HepG2 (cell line): ENCODE measurements at regions not wholly inside any gene's neighbourhood (a gene's known extent, or its start where the extent isn't known, plus 50 kb on each side); places are given as distances from the start of the nearest gene placed in this dataset.

ENCODE experiments used
- ATAC-seq: fragments of 200-7000 bp; cut with Tn5 transposase; 3 replicates; pipeline ENCODE4 v1.9.1; 2020; ENCODE audit warnings: mild to moderate bottlenecking, moderate library complexity
- BruUV-seq: library from RNA; stranded (reverse); fragments of 400-500 nt; replicated peaks from 2 replicates; lab custom pipeline; 2021; lab: Mats Ljungman, UMichigan
- CTCF ChIA-PET: fragments of 300-600 bp; formaldehyde crosslinking; extraction: SDS; loops from one replicate; lab custom pipeline; 2021; ENCODE audit warnings: low total read pairs, inconsistent platforms, low intra/inter-chr PET ratio; lab: Yijun Ruan, JAX
- POLR2A ChIA-PET: fragments of 350-600 bp; sonication (Branson Sonifier 250); formaldehyde crosslinking; loops from one replicate; lab custom pipeline; 2020; ENCODE audit warnings: antibody characterized with exemption, inconsistent platforms; lab: Yijun Ruan, JAX
- DNase-seq: peaks from one replicate; pipeline ENCODE4 v3.0.0-alpha.2; 2015; ENCODE audit warnings: low spot score
- FAIRE-seq: peaks from 3 replicates; lab custom pipeline; 2011; peaks lifted over from hg19 to GRCh38; lab: Jason Lieb, UNC
- H2AFZ ChIP-seq: one replicate; pipeline ENCODE4 v1.6.1; 2011; ENCODE audit warnings: low read length, inconsistent platforms
- H3K27ac ChIP-seq: fragments of 300-600 bp; 3 replicates; pipeline ENCODE4 v1.8.0; 2011; ENCODE audit warnings: mixed run types, mild to moderate bottlenecking, mixed read lengths, low read length, inconsistent platforms; ENCODE audit not compliant: insufficient read depth; ENCODE audit errors: extremely low read length
- H3K27me3 ChIP-seq, 2 experiments: fragments of 200-600 bp in 1 of 2; 2 replicates in 1 of 2; 3 replicates in 1 of 2; pipeline versions ENCODE4 v1.6.0 to v1.8.0; 2011; ENCODE audit warnings: low read length in 2 of 2, mild to moderate bottlenecking in 2 of 2, moderate library complexity in 2 of 2, inconsistent platforms in 1 of 2; ENCODE audit not compliant: insufficient read depth in 2 of 2, control insufficient read depth in 1 of 2
- H3K36me3 ChIP-seq, 2 experiments: fragments of 200-600 bp in 1 of 2; replicated peaks in 1 of 2; 2 replicates in 1 of 2; 3 replicates in 1 of 2; pipeline versions ENCODE4 v1.5.1 to v1.8.0; 2011; ENCODE audit warnings: low read length in 2 of 2, inconsistent platforms in 1 of 2; ENCODE audit not compliant: insufficient read depth in 2 of 2, control insufficient read depth in 1 of 2
- H3K4me1 ChIP-seq: 2 replicates; pipeline ENCODE4 v1.5.1; 2012; ENCODE audit warnings: low read length, inconsistent platforms; ENCODE audit not compliant: insufficient read depth
- H3K4me2 ChIP-seq: 2 replicates; pipeline ENCODE4 v1.6.0; 2011; ENCODE audit warnings: low read depth, low read length, inconsistent platforms
- H3K4me3 ChIP-seq, 3 experiments: fragments of 200-600 bp in 1 of 3; sonication (generic), shearing (Covaris generic) in 1 of 3; replicated peaks in 1 of 3; 2 replicates each; pipeline ENCODE4 v1.5.1; 2011 to 2016; ENCODE audit warnings: low read length in 3 of 3, inconsistent platforms in 2 of 3, low read depth in 2 of 3, mild to moderate bottlenecking in 2 of 3, control low read depth in 1 of 3, mixed read lengths in 1 of 3; ENCODE audit not compliant: insufficient read depth in 1 of 3
- H3K79me2 ChIP-seq: one replicate; pipeline ENCODE4 v1.6.1; 2011; ENCODE audit warnings: low read length, inconsistent platforms; ENCODE audit not compliant: insufficient read depth
- H3K9ac ChIP-seq: 2 replicates; pipeline ENCODE4 v1.6.0; 2011; ENCODE audit warnings: mild to moderate bottlenecking, low read depth, low read length, inconsistent platforms; ENCODE audit not compliant: insufficient read depth
- H3K9me3 ChIP-seq: 2 replicates; pipeline ENCODE4 v1.5.1; 2012; ENCODE audit warnings: mild to moderate bottlenecking, low read length
- H4K20me1 ChIP-seq: 2 replicates; pipeline ENCODE4 v1.6.0; 2011; ENCODE audit warnings: inconsistent platforms, mild to moderate bottlenecking, low read length, moderate library complexity; ENCODE audit not compliant: insufficient read depth
- ARID3A ChIP-seq: IDR thresholded peaks from 2 replicates; pipeline ENCODE4 v1.6.1; 2012; ENCODE audit warnings: low read depth, low read length, improper control_type of control experiment
- ARID5B ChIP-seq: IDR thresholded peaks from 2 replicates; pipeline ENCODE4 v1.4.0; 2020; ENCODE audit warnings: mild to moderate bottlenecking, missing genetic modification reagents
- CEBPB ChIP-seq: IDR thresholded peaks from 2 replicates; pipeline ENCODE4 v1.6.1; 2011; ENCODE audit warnings: low read depth, low read length, improper control_type of control experiment, borderline replicate concordance
- CEBPG ChIP-seq: IDR thresholded peaks from 2 replicates; pipeline ENCODE4 v1.6.1; 2016
- FOSL2 ChIP-seq: sonication (generic); formaldehyde crosslinking; IDR thresholded peaks from 2 replicates; pipeline ENCODE4 v1.4.0; 2020; ENCODE audit warnings: missing genetic modification reagents
- FOXK1 ChIP-seq: sonication (generic); formaldehyde crosslinking; IDR thresholded peaks from 2 replicates; pipeline ENCODE4 v1.4.0; 2020; ENCODE audit warnings: low read depth, missing genetic modification reagents, borderline replicate concordance
- GRHL1 ChIP-seq: sonication (generic); formaldehyde crosslinking; conservative IDR thresholded peaks from 2 replicates; pipeline ENCODE4 v1.8.0; 2022; ENCODE audit warnings: missing genetic modification reagents
- GTF2F1 ChIP-seq: fragments of 150-350 bp; IDR thresholded peaks from 2 replicates; pipeline ENCODE4 v1.6.1; 2014; ENCODE audit warnings: low read length
- HNF4A ChIP-seq: sonication (generic); formaldehyde crosslinking; IDR thresholded peaks from 2 replicates; pipeline ENCODE4 v1.4.0; 2020; ENCODE audit warnings: missing genetic modification reagents
- KLF16 ChIP-seq, 2 experiments: sonication (generic) in 1 of 2; formaldehyde crosslinking in 1 of 2; IDR thresholded peaks; 2 replicates each; pipeline versions ENCODE4 v1.6.1 to v1.8.0; 2016 to 2023; ENCODE audit warnings: missing genetic modification reagents in 2 of 2, missing compliant biosample characterization in 1 of 2
- LCORL ChIP-seq, 2 experiments: fragments of 450-650 bp in 1 of 2; sonication (generic) in 1 of 2; formaldehyde crosslinking in 1 of 2; IDR thresholded peaks; 2 replicates each; pipeline versions ENCODE4 v1.5.0 to v1.6.1; 2017 to 2020; ENCODE audit warnings: antibody characterized with exemption in 1 of 2, missing genetic modification reagents in 1 of 2
- MXI1 ChIP-seq: IDR thresholded peaks from 3 replicates; pipeline ENCODE4 v1.6.1; 2012; ENCODE audit warnings: low read depth, low read length, inconsistent platforms, borderline replicate concordance
- NONO ChIP-seq, 2 experiments: fragments of 450-650 bp in 1 of 2; sonication (generic) in 1 of 2; formaldehyde crosslinking in 1 of 2; IDR thresholded peaks in 1 of 2; conservative IDR thresholded peaks in 1 of 2; 2 replicates each; pipeline versions ENCODE4 v1.6.1 to v1.8.0; 2017 to 2022; ENCODE audit warnings: mild to moderate bottlenecking in 1 of 2, missing genetic modification reagents in 1 of 2, moderate library complexity in 1 of 2
- TAF1 ChIP-seq: sonication (generic); formaldehyde crosslinking; IDR thresholded peaks from 2 replicates; pipeline ENCODE4 v1.4.0; 2020; ENCODE audit warnings: missing genetic modification reagents
- TOPORS ChIP-seq: sonication (generic); formaldehyde crosslinking; IDR thresholded peaks from 2 replicates; pipeline ENCODE4 v1.8.0; 2023; ENCODE audit warnings: mild to moderate bottlenecking, missing genetic modification reagents
- ZNF20 ChIP-seq: sonication (generic); formaldehyde crosslinking; IDR thresholded peaks from 2 replicates; pipeline ENCODE4 v1.4.0; 2020; ENCODE audit warnings: mild to moderate bottlenecking, moderate library complexity, missing genetic modification reagents
- ZNF556 ChIP-seq: sonication (generic); formaldehyde crosslinking; IDR thresholded peaks from 2 replicates; pipeline ENCODE4 v1.4.0; 2020; ENCODE audit warnings: mild to moderate bottlenecking, missing genetic modification reagents, borderline replicate concordance
- whole genome bisulfite sequencing: methylation state at CpG from one replicate; pipeline ENCODE4 v1.1.6; 2017; ENCODE audit warnings: low lambda C conversion rate; 5-methylcytosine and 5-hydroxymethylcytosine counted together
- in situ Hi-C: cut with HindIII; loops from 2 replicates; pipeline ENCODE4 v1.10.0; 2017; ENCODE audit warnings: low pct_unique_long_range_greater_than_20kb; ENCODE audit not compliant: extremely low pct_ligation_motif_present
- intact Hi-C: fragments of 100-400 bp; cut with micrococcal nuclease; formaldehyde crosslinking; loops from one replicate; pipeline ENCODE4 v1.10.0; 2022; ENCODE audit not compliant: unreplicated experiment

- no peak overlapping the region for H2AFZ ChIP-seq
- in situ Hi-C loops: no loop called here
- H3K4me1 ChIP-seq: no peaks in the 10 kb centered on the region
- no peak overlapping the region for H3K4me3 ChIP-seq
- BruUV-seq: no TSS peak
- under 1% methylated on average over 3 of the region's 3 CpGs for WGBS
- no peaks in the 10 kb centered on the region for H3K27me3 ChIP-seq
- H3K9ac ChIP-seq: no peak overlapping the region
- H4K20me1 ChIP-seq: no peaks in the 10 kb centered on the region
- H3K27ac ChIP-seq: no peak overlapping the region
- H3K4me2 ChIP-seq: no peak overlapping the region
- peak; percentile 45 for DNase-seq
- peak; percentile 98 for ATAC-seq
- ChIA-PET CTCF (no interaction called here), POLR2A (no interaction called here)
- H3K9me3 ChIP-seq: no peaks in the 10 kb centered on the region
- intact Hi-C loops: no loop called here
- H3K36me3 ChIP-seq: no peaks in the 10 kb centered on the region
- H3K79me2 ChIP-seq: no peaks in the 10 kb centered on the region
- FAIRE-seq: no peak
- TF ChIP-seq LCORL (IDR thresholded peaks at IDR 0.05) (0 out of 2 replicates have a peak, but pooled peaks have one; percentile 27), LCORL (CRISPR knock-in tag; IDR thresholded peaks at IDR 0.05) (no peak), ZNF556 (CRISPR knock-in tag) (no peak), CEBPG (peak; percentile 82), ARID5B (CRISPR knock-in tag) (0 out of 2 replicates have a peak, but pooled peaks have one; percentile 11), GRHL1 (CRISPR knock-in tag) (no peak), TAF1 (CRISPR knock-in tag) (no peak), KLF16 (CRISPR knock-in tag; IDR thresholded peaks at IDR 0.05) (no peak), FOSL2 (CRISPR knock-in tag) (peak; percentile 88), TOPORS (CRISPR knock-in tag) (no peak), CEBPB (peak; percentile 96), ZNF20 (CRISPR knock-in tag) (no peak), HNF4A (peak; percentile 46), ARID3A (0 out of 2 replicates have a peak, but pooled peaks have one; percentile 28), NONO (IDR thresholded peaks at IDR 0.05) (no peak), NONO (CRISPR knock-in tag; conservative IDR thresholded peaks at IDR 0.05) (no peak), MXI1 (peak; percentile 25; the same call in 1 of the 3 replicates), FOXK1 (CRISPR knock-in tag) (no peak), GTF2F1 (no peak)
Measured at GRCh38 chr2:161030260-161031063, 129.8 kb upstream of the TANK start.
